ENCODE measurements at regions not wholly inside any gene's neighbourhood (a gene's known extent, or its start where the extent isn't known, plus 50 kb on each side); places are given as distances from the start of the nearest gene placed in this dataset.

DNA sequence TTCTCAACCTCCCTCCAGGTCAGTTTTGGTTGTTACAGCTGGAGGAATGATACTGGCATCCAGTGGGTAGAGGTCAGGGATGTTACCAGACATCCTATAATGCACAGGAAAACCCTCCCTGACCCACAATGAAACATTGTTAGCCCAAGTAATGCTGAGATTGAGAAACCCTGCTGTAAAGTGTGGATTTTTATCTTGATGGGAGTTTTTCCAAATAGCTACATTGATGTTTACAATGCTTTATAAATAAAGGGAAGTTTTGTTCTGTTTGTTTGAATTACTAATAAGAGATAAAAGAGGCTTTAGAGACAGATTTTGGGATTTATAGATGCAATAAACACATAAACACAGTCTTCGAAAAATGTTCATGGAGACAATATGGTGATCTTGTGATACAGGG, 194.0 kb upstream of the NUDT6 start:
- no peak overlapping the region for H3K4me3 ChIP-seq (ENCODE audit: low read depth, low read length)
- in situ Hi-C loops (cut with HindIII; ENCODE audit: low sequenced_read_pairs): no loop called here
- peak; percentile 19 for DNase-seq (ENCODE audit: low read depth, low spot score)
- TF ChIP-seq, protein P1, sequence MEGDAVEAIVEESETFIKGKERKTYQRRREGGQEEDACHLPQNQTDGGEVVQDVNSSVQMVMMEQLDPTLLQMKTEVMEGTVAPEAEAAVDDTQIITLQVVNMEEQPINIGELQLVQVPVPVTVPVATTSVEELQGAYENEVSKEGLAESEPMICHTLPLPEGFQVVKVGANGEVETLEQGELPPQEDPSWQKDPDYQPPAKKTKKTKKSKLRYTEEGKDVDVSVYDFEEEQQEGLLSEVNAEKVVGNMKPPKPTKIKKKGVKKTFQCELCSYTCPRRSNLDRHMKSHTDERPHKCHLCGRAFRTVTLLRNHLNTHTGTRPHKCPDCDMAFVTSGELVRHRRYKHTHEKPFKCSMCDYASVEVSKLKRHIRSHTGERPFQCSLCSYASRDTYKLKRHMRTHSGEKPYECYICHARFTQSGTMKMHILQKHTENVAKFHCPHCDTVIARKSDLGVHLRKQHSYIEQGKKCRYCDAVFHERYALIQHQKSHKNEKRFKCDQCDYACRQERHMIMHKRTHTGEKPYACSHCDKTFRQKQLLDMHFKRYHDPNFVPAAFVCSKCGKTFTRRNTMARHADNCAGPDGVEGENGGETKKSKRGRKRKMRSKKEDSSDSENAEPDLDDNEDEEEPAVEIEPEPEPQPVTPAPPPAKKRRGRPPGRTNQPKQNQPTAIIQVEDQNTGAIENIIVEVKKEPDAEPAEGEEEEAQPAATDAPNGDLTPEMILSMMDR (IDR thresholded peaks at IDR 0.05; ENCODE audit: low read depth, low read length): no peak

DNA sequence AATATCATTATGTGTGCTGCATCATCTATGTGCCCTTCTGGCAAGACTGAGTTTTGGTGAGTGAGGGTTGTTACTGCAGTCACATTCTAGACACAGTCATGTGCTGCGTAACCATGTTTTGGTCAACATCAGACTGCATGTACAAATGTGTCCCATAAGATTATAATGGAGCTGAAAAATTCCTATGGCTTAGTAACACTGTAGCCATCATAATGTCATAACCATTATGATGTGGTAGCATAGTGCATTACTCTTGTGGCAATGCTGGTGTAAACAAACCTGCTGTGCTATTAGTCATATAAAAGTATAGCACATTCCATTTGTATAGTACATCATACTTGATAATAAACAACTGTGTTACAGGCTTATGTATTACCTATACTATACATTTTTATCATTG, 198.1 kb upstream of the NUDT6 start:
- in situ Hi-C loops (cut with HindIII; ENCODE audit: low sequenced_read_pairs): no loop called here
- no peak overlapping the region for H3K4me3 ChIP-seq (ENCODE audit: low read depth, low read length)
- DNase-seq (ENCODE audit: low read depth, low spot score): peak; percentile 61

DNA sequence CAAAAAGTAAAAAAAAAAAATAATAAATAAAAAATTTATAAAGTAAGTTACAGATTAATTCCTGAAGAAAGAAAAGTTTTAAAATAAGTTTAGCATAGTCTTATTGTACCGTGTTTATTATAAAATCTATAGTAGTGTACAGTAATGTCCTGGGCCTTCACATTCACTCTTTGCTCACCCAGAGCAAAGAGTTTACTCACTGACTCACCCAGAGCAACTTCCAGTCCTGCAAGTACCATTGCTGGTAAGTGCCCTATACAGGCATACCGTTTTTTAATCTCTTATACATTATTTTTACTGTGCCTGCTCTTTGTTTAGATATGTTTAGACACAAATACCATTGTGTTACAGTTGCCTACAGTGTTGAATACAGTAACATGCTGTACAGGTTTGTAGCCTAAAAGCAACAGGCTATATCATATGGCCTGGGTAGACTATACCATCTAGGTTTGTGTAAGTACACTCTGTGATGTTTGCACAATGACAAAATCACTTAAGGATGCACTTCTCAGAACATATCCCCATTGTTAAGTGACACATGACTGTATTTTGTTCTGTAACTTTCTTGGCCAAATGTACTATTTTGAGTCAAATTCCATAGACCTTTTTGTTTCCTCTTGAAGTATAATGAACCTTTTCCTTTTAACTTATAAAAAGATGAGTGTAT, 199.0 kb upstream of the NUDT6 start:
- TF ChIP-seq, protein P1 (IDR thresholded peaks at IDR 0.05; ENCODE audit: low read depth, low read length): no peak
- in situ Hi-C loops (cut with HindIII; ENCODE audit: low sequenced_read_pairs): no loop called here

More for the DNA sequence above, 198.1 kb upstream of the NUDT6 start:
- TF ChIP-seq, protein P1 (IDR thresholded peaks at IDR 0.05; ENCODE audit: low read depth, low read length): no peak

DNA sequence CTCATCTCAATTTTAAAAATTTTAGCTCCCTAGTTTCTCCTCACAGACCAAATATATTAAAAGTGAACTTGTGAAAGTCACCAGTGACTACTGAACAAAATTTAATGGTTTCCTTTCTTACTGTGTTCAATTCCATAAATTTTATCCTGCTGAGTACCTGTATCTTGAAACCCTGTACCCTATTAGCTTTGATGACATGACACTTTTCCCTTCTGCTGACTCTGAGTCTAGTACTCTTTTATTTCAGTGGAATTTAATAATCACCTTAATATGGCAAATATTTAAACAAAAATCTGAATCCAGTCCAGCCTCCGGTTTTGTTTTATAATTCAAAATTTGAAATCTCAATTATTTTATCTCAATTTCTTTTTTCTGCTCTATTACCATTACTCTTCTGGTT, 203.1 kb upstream of the NUDT6 start:
- no peak overlapping the region for H3K4me3 ChIP-seq (ENCODE audit: low read depth, low read length)
- no peak for DNase-seq (ENCODE audit: low read depth, low spot score)
- in situ Hi-C loops (cut with HindIII; ENCODE audit: low sequenced_read_pairs): no loop called here
- TF ChIP-seq, protein P1 (IDR thresholded peaks at IDR 0.05; ENCODE audit: low read depth, low read length): no peak

More for the DNA sequence above, 199.0 kb upstream of the NUDT6 start:
- no peak overlapping the region for H3K4me3 ChIP-seq (ENCODE audit: low read depth, low read length)
- DNase-seq (ENCODE audit: low read depth, low spot score): peak; percentile 56

DNA sequence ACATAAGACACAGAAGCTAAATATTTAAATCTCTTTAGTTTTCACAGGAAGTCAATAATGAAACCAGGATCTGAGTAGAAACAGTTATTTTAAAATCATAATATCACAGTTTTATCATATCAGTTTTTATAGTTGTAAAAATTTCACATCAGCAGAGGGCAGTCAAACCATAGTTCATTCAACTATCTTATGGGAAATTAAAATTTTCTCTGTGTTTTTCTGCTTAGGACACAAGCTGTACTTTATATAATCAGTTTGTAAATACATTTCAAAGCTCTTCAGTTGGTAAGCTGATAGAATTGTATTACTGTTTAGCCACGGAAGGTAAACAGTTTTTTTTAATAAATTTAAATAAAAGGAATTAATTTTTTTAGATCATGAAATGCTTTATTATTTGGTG, 204.8 kb upstream of the NUDT6 start:
- DNase-seq (ENCODE audit: low read depth, low spot score): peak; percentile 44
- H3K4me3 ChIP-seq (ENCODE audit: low read depth, low read length): no peak overlapping the region
- in situ Hi-C loops (cut with HindIII; ENCODE audit: low sequenced_read_pairs): no loop called here
- TF ChIP-seq, protein P1 (IDR thresholded peaks at IDR 0.05; ENCODE audit: low read depth, low read length): peak; percentile 9

GRCh38 chr4:123127875-123128274, 205.5 kb upstream of the NUDT6 start:
- in situ Hi-C loops (cut with HindIII; ENCODE audit: low sequenced_read_pairs): no loop called here

More at GRCh38 chr4:123127875-123128274, 205.5 kb upstream of the NUDT6 start:
- no peak overlapping the region for H3K4me3 ChIP-seq (ENCODE audit: low read depth, low read length)
- TF ChIP-seq, protein P1 (IDR thresholded peaks at IDR 0.05; ENCODE audit: low read depth, low read length): no peak
- DNase-seq (ENCODE audit: low read depth, low spot score): no peak

All from astrocyte of the spinal cord (primary cell).